Type B pancreatic cell (in vitro differentiated cells): ENCODE measurements at regions not wholly inside any gene's neighbourhood (a gene's known extent, or its start where the extent isn't known, plus 50 kb on each side); places are given as distances from the start of the nearest gene placed in this dataset.

Source experiments
- DNase-seq: peaks from one replicate; pipeline ENCODE4 v3.0.0; 2021; ENCODE audit warnings: mixed read lengths; ENCODE audit not compliant: unreplicated experiment; ENCODE audit errors: extremely low spot score
- H3K27ac Mint-ChIP-seq: 2 replicates; pipeline ENCODE4 v1.8.0; 2021; ENCODE audit warnings: mild to moderate bottlenecking, mixed read lengths
- H3K27me3 Mint-ChIP-seq: 2 replicates; pipeline ENCODE4 v1.8.0; 2021; ENCODE audit warnings: mixed read lengths
- H3K36me3 Mint-ChIP-seq: 2 replicates; pipeline ENCODE4 v1.8.0; 2021; ENCODE audit warnings: mixed read lengths
- H3K4me1 Mint-ChIP-seq: one replicate; pipeline ENCODE4 v1.8.0; 2021; ENCODE audit warnings: mixed read lengths; ENCODE audit not compliant: unreplicated experiment
- H3K4me3 Mint-ChIP-seq: 2 replicates; pipeline ENCODE4 v1.8.0; 2021; ENCODE audit warnings: mild to moderate bottlenecking, mixed read lengths
- H3K9me3 Mint-ChIP-seq: 2 replicates; pipeline ENCODE4 v1.8.0; 2021; ENCODE audit warnings: mixed read lengths
- TF ChIP-seq, protein P1 (sequence below): fragments of 200-600 bp; sonication (generic); conservative IDR thresholded peaks from 2 replicates; pipeline ENCODE4 v1.5.0; 2021; ENCODE audit warnings: antibody characterized with exemption, mild to moderate bottlenecking

DNA sequence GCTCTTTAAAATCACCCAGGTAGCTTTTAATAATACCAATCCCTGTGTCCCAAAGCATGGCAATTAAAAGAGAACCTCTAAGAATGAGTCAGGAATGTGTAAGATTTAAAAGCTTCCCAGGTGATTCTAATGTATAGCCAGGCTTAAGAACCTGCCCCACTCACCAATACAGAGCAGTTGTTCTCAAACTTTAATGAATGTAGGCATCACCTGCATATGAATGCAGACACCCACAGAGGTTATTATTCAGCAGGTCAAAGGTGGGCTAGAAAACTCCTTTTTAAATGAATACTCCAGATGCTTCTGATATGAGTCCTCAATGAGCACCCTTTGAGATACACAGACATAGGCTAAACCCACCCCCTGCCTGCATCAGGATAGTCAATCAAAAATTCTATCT lies 298.1 kb upstream of the KCNMB2 start:
- H3K9me3 Mint-ChIP-seq = peaks cover 13% of the 10 kb centered on the region
- no peak for DNase-seq

DNA sequence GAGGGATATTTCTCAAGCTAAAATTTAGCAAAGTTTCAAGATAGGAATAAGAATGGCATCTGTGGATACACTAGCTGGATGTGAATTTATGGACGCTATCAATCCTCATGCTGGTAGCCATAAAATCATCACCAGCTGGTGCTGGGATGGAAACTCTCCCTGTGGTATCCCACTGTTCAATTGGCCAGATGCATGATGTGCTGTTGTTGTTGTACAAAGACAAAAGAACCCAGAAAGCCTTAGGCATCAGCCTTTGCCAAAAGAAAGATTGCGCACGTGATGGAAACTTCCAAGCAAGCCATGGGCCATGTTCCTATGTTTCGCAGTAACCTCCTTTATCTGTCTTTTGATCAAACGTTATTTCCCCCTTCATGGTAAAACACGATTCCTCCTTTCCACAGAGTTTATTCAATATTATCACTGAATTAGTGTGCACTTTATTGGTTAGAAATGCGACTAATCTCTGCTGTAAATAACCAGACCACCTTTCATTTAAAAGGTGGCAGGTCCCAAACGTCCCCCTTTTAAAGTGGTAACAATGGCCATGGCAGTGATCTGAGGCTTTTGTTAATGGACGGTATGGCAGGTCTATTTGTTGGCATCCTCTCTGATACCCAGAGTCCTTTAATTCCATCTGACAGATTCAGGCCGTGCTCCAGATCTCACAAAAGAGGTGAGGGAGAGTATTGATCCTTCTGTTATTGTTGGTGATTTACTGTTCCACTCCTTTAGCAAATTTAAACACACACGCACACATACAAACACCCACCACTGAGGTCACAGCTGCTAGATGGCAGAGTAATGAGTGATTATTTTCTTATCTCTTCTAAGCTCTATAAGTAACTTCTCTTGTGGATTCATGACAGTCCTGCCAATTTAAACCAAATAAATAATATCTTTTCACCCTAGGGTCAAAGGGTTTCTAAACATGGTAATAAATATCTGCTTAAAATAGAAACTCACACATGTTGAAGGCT lies 291.2 kb upstream of the KCNMB2 start:
- H3K27ac Mint-ChIP-seq = no peak overlapping the region
- no peak for DNase-seq
- peaks cover 13% of the 10 kb centered on the region for H3K4me1 Mint-ChIP-seq
- H3K27me3 Mint-ChIP-seq = no peaks in the 10 kb centered on the region
- no peak overlapping the region for H3K4me3 Mint-ChIP-seq
- TF ChIP-seq, protein P1, sequence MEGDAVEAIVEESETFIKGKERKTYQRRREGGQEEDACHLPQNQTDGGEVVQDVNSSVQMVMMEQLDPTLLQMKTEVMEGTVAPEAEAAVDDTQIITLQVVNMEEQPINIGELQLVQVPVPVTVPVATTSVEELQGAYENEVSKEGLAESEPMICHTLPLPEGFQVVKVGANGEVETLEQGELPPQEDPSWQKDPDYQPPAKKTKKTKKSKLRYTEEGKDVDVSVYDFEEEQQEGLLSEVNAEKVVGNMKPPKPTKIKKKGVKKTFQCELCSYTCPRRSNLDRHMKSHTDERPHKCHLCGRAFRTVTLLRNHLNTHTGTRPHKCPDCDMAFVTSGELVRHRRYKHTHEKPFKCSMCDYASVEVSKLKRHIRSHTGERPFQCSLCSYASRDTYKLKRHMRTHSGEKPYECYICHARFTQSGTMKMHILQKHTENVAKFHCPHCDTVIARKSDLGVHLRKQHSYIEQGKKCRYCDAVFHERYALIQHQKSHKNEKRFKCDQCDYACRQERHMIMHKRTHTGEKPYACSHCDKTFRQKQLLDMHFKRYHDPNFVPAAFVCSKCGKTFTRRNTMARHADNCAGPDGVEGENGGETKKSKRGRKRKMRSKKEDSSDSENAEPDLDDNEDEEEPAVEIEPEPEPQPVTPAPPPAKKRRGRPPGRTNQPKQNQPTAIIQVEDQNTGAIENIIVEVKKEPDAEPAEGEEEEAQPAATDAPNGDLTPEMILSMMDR = no peak
- peaks cover 5% of the 10 kb centered on the region for H3K9me3 Mint-ChIP-seq
- peaks cover 3% of the 10 kb centered on the region for H3K36me3 Mint-ChIP-seq

More for the DNA sequence above, 298.1 kb upstream of the KCNMB2 start:
- Mint-ChIP-seq H3K4me3 (no peak overlapping the region), H3K4me1 (peaks cover 4% of the 10 kb centered on the region), H3K27ac (no peak overlapping the region), H3K27me3 (no peaks in the 10 kb centered on the region), H3K36me3 (peaks cover 3% of the 10 kb centered on the region)
- TF ChIP-seq, protein P1 = no peak

DNA sequence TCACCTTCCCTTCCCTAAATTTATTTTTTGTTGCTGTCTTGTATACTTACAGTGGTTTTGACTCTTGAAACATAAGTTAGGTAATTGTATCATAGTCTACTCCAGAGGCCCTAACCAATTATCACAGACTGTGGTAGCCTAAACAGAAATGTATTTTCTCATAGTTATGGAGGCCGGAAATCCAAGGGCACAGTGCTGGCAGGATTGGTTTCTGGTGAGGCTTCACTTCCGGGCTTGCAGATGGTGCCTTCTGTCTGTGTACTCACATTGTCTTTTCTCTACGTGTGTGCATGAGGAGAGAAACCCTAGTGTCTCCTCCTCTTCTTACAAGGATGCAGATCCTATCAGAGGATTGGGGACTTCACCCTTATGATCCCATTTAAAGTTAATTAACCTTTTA lies 290.2 kb upstream of the KCNMB2 start:
- TF ChIP-seq, protein P1 = no peak

DNA sequence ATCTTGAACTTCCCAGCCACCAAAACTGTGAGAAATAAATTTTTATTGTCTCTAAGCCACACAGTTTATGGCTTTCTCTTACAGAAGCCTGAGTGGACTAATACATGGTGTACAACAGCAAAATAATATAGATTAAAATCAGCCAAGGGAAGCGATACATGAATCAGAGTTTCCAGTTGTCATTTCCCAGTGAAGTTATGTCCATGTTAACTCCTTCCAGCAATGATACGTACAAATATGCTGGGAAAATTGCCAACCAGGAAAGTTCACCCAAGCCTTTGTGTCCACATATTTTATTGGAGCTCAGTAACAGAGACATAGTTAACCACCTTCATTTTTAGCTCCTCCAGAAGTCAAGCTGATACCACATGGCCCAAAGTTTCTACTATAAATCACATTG lies 280.9 kb upstream of the KCNMB2 start:
- Mint-ChIP-seq H3K4me3 (no peak overlapping the region), H3K9me3 (no peaks in the 10 kb centered on the region), H3K4me1 (no peaks in the 10 kb centered on the region), H3K27ac (no peak overlapping the region), H3K27me3 (no peaks in the 10 kb centered on the region), H3K36me3 (no peaks in the 10 kb centered on the region)
- no peak for DNase-seq
- TF ChIP-seq, protein P1 = no peak

More for the DNA sequence above, 290.2 kb upstream of the KCNMB2 start:
- Mint-ChIP-seq H3K4me3 (no peak overlapping the region), H3K4me1 (peaks cover 13% of the 10 kb centered on the region), H3K9me3 (no peaks in the 10 kb centered on the region), H3K36me3 (no peaks in the 10 kb centered on the region), H3K27ac (no peak overlapping the region), H3K27me3 (no peaks in the 10 kb centered on the region)
- DNase-seq = no peak

DNA sequence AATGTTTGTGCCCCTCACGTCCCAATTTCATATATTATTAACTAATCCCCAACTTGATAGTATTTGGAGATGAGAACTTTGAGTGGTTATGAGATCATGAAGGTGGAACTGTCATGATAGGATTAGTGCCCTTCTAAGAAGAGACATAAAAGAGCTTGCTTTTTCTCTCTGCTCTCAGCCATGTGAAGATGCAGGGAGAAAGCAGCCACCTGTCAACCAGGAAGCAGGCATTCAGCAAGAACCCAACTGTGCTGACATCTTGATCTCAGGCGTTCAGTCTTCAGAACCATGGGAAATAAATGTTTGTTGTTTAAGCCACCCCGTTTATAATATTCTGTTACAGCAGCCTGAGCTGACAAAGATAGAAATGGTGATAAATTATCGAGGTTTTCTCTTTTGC lies 278.7 kb upstream of the KCNMB2 start:
- no peaks in the 10 kb centered on the region for H3K9me3 Mint-ChIP-seq
- no peak overlapping the region for H3K4me3 Mint-ChIP-seq
- no peak overlapping the region for H3K27ac Mint-ChIP-seq
- no peaks in the 10 kb centered on the region for H3K36me3 Mint-ChIP-seq
- no peak for DNase-seq
- no peaks in the 10 kb centered on the region for H3K27me3 Mint-ChIP-seq
- TF ChIP-seq, protein P1 = no peak
- H3K4me1 Mint-ChIP-seq = peaks cover 16% of the 10 kb centered on the region
